AG04450 (cell line): ENCODE measurements at regions not wholly inside any gene's neighbourhood (a gene's known extent, or its start where the extent isn't known, plus 50 kb on each side); places are given as distances from the start of the nearest gene placed in this dataset.

Experiments
- CTCF ChIA-PET: fragments of 300-600, 350-600 bp; formaldehyde crosslinking; extraction: SDS; loops from one replicate; lab custom pipeline; 2022; ENCODE audit warnings: antibody characterized with exemption, inconsistent platforms; lab: Charles Lee
- POLR2A ChIA-PET: fragments of 350-600 bp; formaldehyde crosslinking; extraction: SDS; loops from one replicate; lab custom pipeline; 2021; ENCODE audit warnings: antibody characterized with exemption, inconsistent platforms; lab: Yijun Ruan, JAX
- DNase-seq: peaks from one replicate; pipeline ENCODE4 v3.0.0-alpha.2; 2011; ENCODE audit warnings: low read depth, low spot score
- H3K27ac ChIP-seq: one replicate; pipeline ENCODE4 v1.5.1; 2012; ENCODE audit warnings: low read depth, low read length, control low read depth
- H3K27me3 ChIP-seq: one replicate; pipeline ENCODE4 v1.6.0; 2012; ENCODE audit warnings: low read length; ENCODE audit not compliant: control insufficient read depth, insufficient read depth
- H3K4me3 ChIP-seq: 2 replicates; pipeline ENCODE4 v1.5.1; 2011; ENCODE audit warnings: mild to moderate bottlenecking, low read depth, low read length, control low read depth
- H3K9me3 ChIP-seq: 2 replicates; pipeline ENCODE4 v1.5.1; 2012; ENCODE audit warnings: low read length; ENCODE audit not compliant: control insufficient read depth, insufficient read depth
- TF ChIP-seq, protein P1 (sequence below): IDR thresholded peaks from 2 replicates; pipeline ENCODE4 v1.5.1; 2011; ENCODE audit warnings: low read depth, low read length, control low read depth, inconsistent platforms

DNA sequence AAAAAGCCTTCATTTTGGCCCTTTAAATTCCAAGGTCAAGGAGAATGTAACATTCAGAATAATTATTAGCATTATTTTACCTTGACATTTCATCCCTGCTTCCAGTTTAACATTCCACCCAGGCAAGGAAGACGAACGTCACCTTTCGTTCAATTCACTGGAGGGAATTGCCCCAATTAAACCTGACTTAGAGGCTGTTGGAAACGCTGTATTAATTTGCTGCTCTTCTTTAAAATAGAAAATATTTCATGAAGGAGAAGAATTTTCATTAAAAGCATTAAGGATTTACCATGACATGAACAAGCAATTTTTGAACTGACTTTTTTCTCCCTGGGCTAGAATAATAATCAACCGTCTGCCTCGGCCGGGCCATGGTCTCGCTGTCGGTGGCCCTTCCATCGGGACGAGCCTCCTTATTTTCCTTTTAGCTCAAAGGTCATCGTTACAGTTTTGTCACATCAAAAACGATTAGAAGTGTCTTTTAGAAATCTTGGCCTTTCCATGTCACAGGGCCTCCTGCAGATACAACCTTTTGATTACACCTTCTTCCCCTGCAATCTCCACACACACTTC lies 282.9 kb upstream of the SOX4 start:
- TF ChIP-seq, protein P1, sequence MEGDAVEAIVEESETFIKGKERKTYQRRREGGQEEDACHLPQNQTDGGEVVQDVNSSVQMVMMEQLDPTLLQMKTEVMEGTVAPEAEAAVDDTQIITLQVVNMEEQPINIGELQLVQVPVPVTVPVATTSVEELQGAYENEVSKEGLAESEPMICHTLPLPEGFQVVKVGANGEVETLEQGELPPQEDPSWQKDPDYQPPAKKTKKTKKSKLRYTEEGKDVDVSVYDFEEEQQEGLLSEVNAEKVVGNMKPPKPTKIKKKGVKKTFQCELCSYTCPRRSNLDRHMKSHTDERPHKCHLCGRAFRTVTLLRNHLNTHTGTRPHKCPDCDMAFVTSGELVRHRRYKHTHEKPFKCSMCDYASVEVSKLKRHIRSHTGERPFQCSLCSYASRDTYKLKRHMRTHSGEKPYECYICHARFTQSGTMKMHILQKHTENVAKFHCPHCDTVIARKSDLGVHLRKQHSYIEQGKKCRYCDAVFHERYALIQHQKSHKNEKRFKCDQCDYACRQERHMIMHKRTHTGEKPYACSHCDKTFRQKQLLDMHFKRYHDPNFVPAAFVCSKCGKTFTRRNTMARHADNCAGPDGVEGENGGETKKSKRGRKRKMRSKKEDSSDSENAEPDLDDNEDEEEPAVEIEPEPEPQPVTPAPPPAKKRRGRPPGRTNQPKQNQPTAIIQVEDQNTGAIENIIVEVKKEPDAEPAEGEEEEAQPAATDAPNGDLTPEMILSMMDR, result no peak
- Histone ChIP-seq H3K4me3 (no peak overlapping the region), H3K27me3 (peaks cover 4% of the 10 kb centered on the region), H3K9me3 (no peaks in the 10 kb centered on the region; the same call in 1 of the 2 replicates), H3K27ac (no peak overlapping the region)
- CTCF ChIA-PET, result no interaction called here
- POLR2A ChIA-PET, result no interaction called here
- DNase-seq, result no peak

DNA sequence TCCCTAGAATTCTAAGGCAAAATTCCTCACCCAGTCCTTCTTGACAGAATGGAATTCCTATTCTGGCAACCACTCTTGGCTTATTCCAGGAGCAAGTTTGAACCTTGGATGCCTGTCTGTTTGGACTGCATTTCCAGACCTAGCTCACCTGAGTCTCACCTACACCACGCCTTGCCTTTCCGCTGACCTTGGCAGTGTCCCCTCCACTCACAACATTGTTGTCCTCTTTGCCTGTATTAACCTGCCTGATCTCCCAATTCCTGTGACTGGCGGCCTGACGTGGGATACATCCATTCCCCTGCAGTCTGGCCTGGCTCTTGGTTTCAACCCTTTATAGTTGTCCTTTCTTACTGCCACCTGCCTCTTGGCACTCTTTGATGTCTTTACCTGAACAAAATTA lies 281.4 kb upstream of the SOX4 start:
- DNase-seq, result no peak
- TF ChIP-seq, protein P1, result no peak
- Histone ChIP-seq H3K9me3 (no peaks in the 10 kb centered on the region; the same call in 1 of the 2 replicates), H3K27ac (no peak overlapping the region), H3K27me3 (peaks cover 4% of the 10 kb centered on the region), H3K4me3 (no peak overlapping the region)
- ChIA-PET POLR2A (no interaction called here), CTCF (no interaction called here)

DNA sequence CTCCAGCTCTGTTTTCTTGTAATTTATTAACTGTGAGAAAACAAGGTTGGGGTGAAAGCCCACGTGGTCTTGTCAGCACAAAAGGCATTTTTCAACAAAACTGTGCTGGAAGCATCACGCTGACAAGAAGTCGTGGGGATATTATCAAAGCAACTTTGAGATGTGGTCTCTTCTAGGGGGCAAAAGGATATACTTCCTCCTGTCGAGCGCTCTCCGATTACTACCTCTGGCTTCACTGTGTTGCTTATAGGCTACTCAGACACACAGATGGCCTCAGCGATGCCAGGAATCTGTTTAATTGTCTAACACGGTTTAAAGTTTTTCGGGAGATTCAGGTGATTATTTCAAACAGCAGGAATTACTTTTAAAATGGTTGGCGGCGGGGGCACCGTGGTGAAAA lies 275.9 kb upstream of the SOX4 start:
- H3K27ac ChIP-seq, result no peak overlapping the region
- DNase-seq, result no peak
- H3K9me3 ChIP-seq, result no peaks in the 10 kb centered on the region
- TF ChIP-seq, protein P1, result no peak
- no peaks in the 10 kb centered on the region for H3K27me3 ChIP-seq
- no peak overlapping the region for H3K4me3 ChIP-seq
- ChIA-PET CTCF (no interaction called here), POLR2A (no interaction called here)

DNA sequence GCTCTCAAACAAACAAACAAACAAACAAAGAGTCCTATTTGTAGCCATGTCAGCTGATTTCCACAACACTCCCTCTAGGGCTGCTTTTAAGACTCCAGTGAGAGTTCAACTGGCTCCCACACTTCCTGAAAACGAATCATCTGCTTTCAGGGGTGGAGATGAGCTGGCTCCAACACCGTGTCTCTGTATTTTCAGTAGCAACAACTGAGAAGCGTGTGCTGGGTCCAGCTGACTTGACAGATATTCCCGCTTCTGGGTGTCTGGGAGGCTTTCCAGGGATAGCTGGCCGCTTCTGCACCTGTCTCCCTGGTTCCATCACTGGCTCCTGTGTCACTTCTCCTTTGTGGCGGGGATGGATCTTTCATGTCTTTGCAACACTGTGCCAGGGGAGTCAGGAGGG lies 272.5 kb upstream of the SOX4 start:
- no peak for DNase-seq
- H3K9me3 ChIP-seq, result no peaks in the 10 kb centered on the region
- ChIA-PET POLR2A (no interaction called here), CTCF (interaction anchor here (0.6 kb wide), 1 partner anchor 11 kb away, joined by 3 read pairs; no protein-coding TSS in a partner anchor)
- H3K27me3 ChIP-seq, result no peaks in the 10 kb centered on the region
- H3K4me3 ChIP-seq, result no peak overlapping the region
- H3K27ac ChIP-seq, result no peak overlapping the region
- TF ChIP-seq, protein P1, result no peak

DNA sequence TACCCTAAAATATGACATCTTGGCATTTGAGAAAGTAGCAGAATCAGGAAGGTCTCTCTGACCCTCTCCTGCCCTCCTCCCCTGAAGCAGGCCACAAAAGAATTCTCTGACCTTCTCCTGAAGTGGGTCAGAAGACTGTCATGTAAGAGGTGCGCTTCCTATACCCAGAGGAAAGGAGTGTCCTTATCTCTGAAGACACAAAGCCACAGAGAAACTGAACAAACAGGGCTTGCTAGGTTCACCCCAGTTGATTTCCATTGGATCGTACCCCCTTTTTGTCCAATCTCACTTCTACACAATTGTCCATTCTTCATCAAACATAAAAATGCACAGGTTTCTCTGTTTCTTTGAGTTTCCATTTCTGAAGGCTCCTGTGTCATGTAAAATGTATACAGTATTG lies 272.0 kb upstream of the SOX4 start:
- TF ChIP-seq, protein P1, result no peak
- H3K27ac ChIP-seq, result no peak overlapping the region
- ChIA-PET CTCF (no interaction called here), POLR2A (no interaction called here)
- H3K9me3 ChIP-seq, result no peaks in the 10 kb centered on the region
- no peak overlapping the region for H3K4me3 ChIP-seq
- DNase-seq, result no peak
- H3K27me3 ChIP-seq, result no peaks in the 10 kb centered on the region
